Adrenal gland (tissue), 5 donors: ENCODE measurements at regions not wholly inside any gene's neighbourhood (a gene's known extent, or its start where the extent isn't known, plus 50 kb on each side); places are given as distances from the start of the nearest gene placed in this dataset.

Experiments
- CTCF ChIP-seq, 6 experiments: fragments of 450-650 bp in 4 of 6; fragments of 200-600 bp in 2 of 6; sonication (generic) in 1 of 6; IDR thresholded peaks; 1 replicate in 5 of 6; 2 replicates in 1 of 6; pipeline versions ENCODE4 v1.5.1 to v1.8.0; 2016 to 2021; ENCODE audit warnings: antibody characterized with exemption in 6 of 6, mild to moderate bottlenecking in 2 of 6, moderate library complexity in 1 of 6
- POLR2A ChIP-seq, 2 donors: fragments of 450-650 bp; IDR thresholded peaks; one replicate each; pipeline ENCODE4 v1.6.1; 2017; ENCODE audit warnings: antibody characterized with exemption in 2 of 2, mild to moderate bottlenecking in 2 of 2, moderate library complexity in 1 of 2
- donor health status: DM: no; HTN: no; CAD: no.

- TF ChIP-seq POLR2A (IDR thresholded peaks at IDR 0.05) = no peak
- TF ChIP-seq CTCF (IDR thresholded peaks at IDR 0.05) = no peak
These were observed 146.8 kb downstream of the CDC5L start for GRCh38 chr6:44534291-44534690.
